ENCODE measurements at regions not wholly inside any gene's neighbourhood (a gene's known extent, or its start where the extent isn't known, plus 50 kb on each side); places are given as distances from the start of the nearest gene placed in this dataset.

DNA sequence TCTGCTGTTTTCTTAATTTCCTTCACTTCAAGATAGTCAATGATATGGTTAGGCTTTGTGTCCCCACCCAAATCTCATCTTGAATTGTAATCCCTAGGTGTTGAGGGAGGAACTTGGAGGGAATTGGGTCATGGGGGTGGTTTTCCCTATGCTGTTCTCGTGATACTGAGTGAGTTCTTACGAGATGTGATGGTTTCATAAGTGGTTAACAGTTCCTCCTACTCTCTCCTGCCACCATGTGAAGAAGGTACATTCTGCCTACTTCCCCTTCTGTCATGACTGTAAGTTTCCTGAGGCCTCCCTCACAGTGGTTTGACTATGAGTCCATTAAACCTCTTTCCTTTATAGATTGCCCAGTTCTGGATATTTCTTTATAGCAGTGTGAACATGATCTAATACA, 74.0 kb upstream of the SAMSN1 start:
- TF ChIP-seq, protein P1, sequence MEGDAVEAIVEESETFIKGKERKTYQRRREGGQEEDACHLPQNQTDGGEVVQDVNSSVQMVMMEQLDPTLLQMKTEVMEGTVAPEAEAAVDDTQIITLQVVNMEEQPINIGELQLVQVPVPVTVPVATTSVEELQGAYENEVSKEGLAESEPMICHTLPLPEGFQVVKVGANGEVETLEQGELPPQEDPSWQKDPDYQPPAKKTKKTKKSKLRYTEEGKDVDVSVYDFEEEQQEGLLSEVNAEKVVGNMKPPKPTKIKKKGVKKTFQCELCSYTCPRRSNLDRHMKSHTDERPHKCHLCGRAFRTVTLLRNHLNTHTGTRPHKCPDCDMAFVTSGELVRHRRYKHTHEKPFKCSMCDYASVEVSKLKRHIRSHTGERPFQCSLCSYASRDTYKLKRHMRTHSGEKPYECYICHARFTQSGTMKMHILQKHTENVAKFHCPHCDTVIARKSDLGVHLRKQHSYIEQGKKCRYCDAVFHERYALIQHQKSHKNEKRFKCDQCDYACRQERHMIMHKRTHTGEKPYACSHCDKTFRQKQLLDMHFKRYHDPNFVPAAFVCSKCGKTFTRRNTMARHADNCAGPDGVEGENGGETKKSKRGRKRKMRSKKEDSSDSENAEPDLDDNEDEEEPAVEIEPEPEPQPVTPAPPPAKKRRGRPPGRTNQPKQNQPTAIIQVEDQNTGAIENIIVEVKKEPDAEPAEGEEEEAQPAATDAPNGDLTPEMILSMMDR (IDR thresholded peaks at IDR 0.05; ENCODE audit: low read depth, low read length), result no peak
- TF ChIP-seq EZH2phosphoT487 (IDR thresholded peaks at IDR 0.05; ENCODE audit: low read depth), result no peak

Data from OCI-LY3 (cell line).